Activated CD4-positive, alpha-beta T cell treated with anti-CD3 and anti-CD28 coated beads, Interleukin-2, amount 10 ng/mL, durations not matched to agents 24 days and 14 days (primary cell): ENCODE measurements at regions not wholly inside any gene's neighbourhood (a gene's known extent, or its start where the extent isn't known, plus 50 kb on each side); places are given as distances from the start of the nearest gene placed in this dataset.

Experiments
- DNase-seq: peaks from one replicate; pipeline ENCODE4 v3.0.0; 2022
- H3K27ac Mint-ChIP-seq: one replicate; pipeline ENCODE4 v1.8.0; 2022; ENCODE audit warnings: mild to moderate bottlenecking, mixed read lengths
- H3K27me3 Mint-ChIP-seq: one replicate; pipeline ENCODE4 v1.8.0; 2022; ENCODE audit warnings: mixed read lengths
- H3K36me3 Mint-ChIP-seq: one replicate; pipeline ENCODE4 v1.8.0; 2022; ENCODE audit warnings: low read depth, mild to moderate bottlenecking, mixed read lengths
- H3K4me1 Mint-ChIP-seq: one replicate; pipeline ENCODE4 v1.8.0; 2021; ENCODE audit warnings: mixed read lengths
- H3K4me3 Mint-ChIP-seq: one replicate; pipeline ENCODE4 v1.8.0; 2022; ENCODE audit warnings: mild to moderate bottlenecking, moderate library complexity, mixed read lengths
- H3K9me3 Mint-ChIP-seq: one replicate; pipeline ENCODE4 v1.8.0; 2021; ENCODE audit warnings: mixed read lengths
- intact Hi-C: fragments of 100-400 bp; cut with micrococcal nuclease; formaldehyde crosslinking; loops from one replicate; pipeline ENCODE4 v1.15.1; 2023

DNA sequence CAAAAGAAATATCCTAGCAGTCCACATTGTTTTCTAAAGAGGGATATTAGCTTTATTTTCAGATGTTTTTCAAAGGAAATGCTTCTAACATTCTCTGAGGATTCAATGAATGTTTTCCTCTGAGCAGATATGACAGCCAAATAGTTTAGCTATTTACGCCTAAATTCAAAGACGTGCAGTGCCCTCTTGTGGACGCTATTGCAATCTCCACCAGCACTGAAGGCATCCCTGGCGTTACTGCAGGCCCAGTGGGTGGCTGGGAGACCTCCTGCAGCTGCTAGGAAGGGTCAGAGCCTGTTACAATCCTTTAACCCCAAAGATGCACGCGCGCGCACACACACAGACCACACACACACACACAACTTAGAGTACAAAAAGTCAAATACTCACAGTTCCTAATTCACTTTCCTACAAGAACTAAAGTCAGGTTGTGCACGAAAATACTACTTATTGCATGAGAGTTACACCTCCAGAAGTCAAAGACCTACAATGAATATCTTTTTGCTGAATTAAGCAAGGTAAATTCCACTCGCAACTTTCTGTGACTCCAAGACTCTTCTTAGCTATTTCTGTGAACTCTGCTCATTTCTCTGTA lies 589.3 kb upstream of the TMEM132C start:
- Mint-ChIP-seq H3K36me3 (no peaks in the 10 kb centered on the region), H3K9me3 (no peaks in the 10 kb centered on the region), H3K4me1 (no peaks in the 10 kb centered on the region), H3K27me3 (no peaks in the 10 kb centered on the region), H3K27ac (no peak overlapping the region), H3K4me3 (no peak overlapping the region)
- intact Hi-C loops, result loop anchor here (2.0 kb wide), 1 partner anchor 397 kb away; no protein-coding TSS in a partner anchor
- DNase-seq, result peak; percentile 87

DNA sequence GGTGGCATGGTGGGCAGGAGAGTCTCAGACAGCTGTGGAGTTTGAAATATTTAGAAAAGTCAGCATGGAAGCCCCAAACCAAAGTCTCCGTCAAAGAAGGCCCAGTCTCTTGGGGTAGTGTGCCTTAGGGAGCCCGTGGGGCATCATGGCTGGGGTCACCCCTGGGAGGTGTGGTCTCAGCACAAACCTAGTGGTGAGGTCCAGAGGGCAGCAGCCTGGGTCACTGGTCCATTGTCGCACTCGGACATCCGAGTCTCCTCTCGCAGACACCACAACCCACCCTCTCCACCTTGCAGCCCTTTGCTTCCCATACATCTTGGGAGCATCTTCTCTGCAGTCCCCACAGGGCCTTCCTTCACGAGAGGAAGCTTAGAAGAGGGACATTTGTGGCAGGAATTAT lies 588.0 kb upstream of the TMEM132C start:
- intact Hi-C loops, result no loop called here
- no peaks in the 10 kb centered on the region for H3K27me3 Mint-ChIP-seq
- H3K4me1 Mint-ChIP-seq, result no peaks in the 10 kb centered on the region
- DNase-seq, result no peak
- no peaks in the 10 kb centered on the region for H3K36me3 Mint-ChIP-seq
- H3K4me3 Mint-ChIP-seq, result no peak overlapping the region
- no peaks in the 10 kb centered on the region for H3K9me3 Mint-ChIP-seq
- no peak overlapping the region for H3K27ac Mint-ChIP-seq

- Mint-ChIP-seq H3K4me1 (no peaks in the 10 kb centered on the region), H3K36me3 (no peaks in the 10 kb centered on the region), H3K27me3 (no peaks in the 10 kb centered on the region), H3K4me3 (no peak overlapping the region), H3K9me3 (no peaks in the 10 kb centered on the region), H3K27ac (no peak overlapping the region)
- DNase-seq, result no peak
- intact Hi-C loops, result loop anchor here (5.0 kb wide), 1 partner anchor 298 kb away; no protein-coding TSS in a partner anchor
Observed at GRCh38 chr12:127680516-127680915, 586.5 kb upstream of the TMEM132C start.

- no peak overlapping the region for H3K4me3 Mint-ChIP-seq
- H3K4me1 Mint-ChIP-seq, result no peaks in the 10 kb centered on the region
- intact Hi-C loops, result loop anchor here (5.0 kb wide), 1 partner anchor 299 kb away; no protein-coding TSS in a partner anchor
- H3K27me3 Mint-ChIP-seq, result no peaks in the 10 kb centered on the region
- H3K27ac Mint-ChIP-seq, result no peak overlapping the region
- no peaks in the 10 kb centered on the region for H3K36me3 Mint-ChIP-seq
- peak; percentile 8 for DNase-seq
- H3K9me3 Mint-ChIP-seq, result no peaks in the 10 kb centered on the region
Observed at GRCh38 chr12:127681151-127681754, 585.7 kb upstream of the TMEM132C start.

GRCh38 chr12:127685491-127685890 lies 581.5 kb upstream of the TMEM132C start:
- intact Hi-C loops, result no loop called here
- H3K9me3 Mint-ChIP-seq, result no peaks in the 10 kb centered on the region
- H3K36me3 Mint-ChIP-seq, result no peaks in the 10 kb centered on the region
- no peak overlapping the region for H3K27ac Mint-ChIP-seq
- H3K4me3 Mint-ChIP-seq, result no peak overlapping the region
- no peaks in the 10 kb centered on the region for H3K27me3 Mint-ChIP-seq
- no peaks in the 10 kb centered on the region for H3K4me1 Mint-ChIP-seq
- DNase-seq, result peak; percentile 14

DNA sequence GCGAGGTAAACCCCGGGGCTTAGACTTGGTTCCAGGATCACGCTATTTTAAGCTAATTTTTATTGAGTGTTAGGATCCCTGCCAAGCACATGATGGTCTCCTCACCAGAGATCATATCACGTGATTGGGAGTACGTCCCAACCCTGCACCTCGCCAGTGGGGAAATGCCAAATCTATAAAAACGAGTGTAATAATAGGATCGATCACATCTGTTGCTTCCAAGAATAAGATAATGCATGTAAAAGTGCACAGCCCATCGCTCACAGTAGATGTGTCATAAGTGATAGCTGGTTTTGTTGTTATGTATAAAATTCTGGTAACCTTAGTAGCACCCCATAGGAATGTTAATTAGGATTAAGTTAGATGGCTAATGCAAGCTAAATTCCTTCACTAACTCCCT lies 581.0 kb upstream of the TMEM132C start:
- intact Hi-C loops, result no loop called here
- Mint-ChIP-seq H3K27ac (no peak overlapping the region), H3K9me3 (no peaks in the 10 kb centered on the region), H3K4me3 (no peak overlapping the region), H3K36me3 (no peaks in the 10 kb centered on the region), H3K27me3 (no peaks in the 10 kb centered on the region), H3K4me1 (no peaks in the 10 kb centered on the region)
- peak; percentile 6 for DNase-seq

- no peak overlapping the region for H3K27ac Mint-ChIP-seq
- H3K9me3 Mint-ChIP-seq, result no peaks in the 10 kb centered on the region
- no peaks in the 10 kb centered on the region for H3K4me1 Mint-ChIP-seq
- H3K27me3 Mint-ChIP-seq, result no peaks in the 10 kb centered on the region
- intact Hi-C loops, result no loop called here
- H3K36me3 Mint-ChIP-seq, result no peaks in the 10 kb centered on the region
- no peak overlapping the region for H3K4me3 Mint-ChIP-seq
- no peak for DNase-seq
Observed at GRCh38 chr12:127687181-127687580, 579.8 kb upstream of the TMEM132C start.

DNA sequence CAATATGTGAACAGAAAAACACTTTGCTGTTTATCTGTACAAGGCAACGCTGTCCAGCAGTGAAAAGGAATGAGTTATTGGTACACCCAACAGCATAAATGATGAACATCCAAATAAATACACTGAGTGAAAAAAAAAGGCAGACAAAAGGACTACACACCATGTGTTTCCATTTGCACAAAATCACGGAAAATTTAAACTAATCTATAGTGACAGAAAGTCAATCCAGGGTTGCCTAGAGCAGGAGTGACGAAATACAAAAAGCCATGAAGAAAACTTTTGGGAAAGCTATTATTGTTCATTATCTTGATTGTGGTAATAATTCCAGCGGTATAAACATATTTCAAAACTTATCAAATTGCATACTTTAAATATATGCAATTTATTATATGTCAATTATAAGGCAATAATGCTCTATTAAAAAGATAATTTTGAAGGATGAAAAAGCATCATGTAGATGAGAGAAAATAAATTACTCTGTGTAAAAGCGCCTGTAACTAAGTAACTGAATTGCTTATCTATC lies 578.0 kb upstream of the TMEM132C start:
- Mint-ChIP-seq H3K27me3 (no peaks in the 10 kb centered on the region), H3K4me1 (no peaks in the 10 kb centered on the region), H3K27ac (no peak overlapping the region), H3K36me3 (no peaks in the 10 kb centered on the region), H3K9me3 (no peaks in the 10 kb centered on the region), H3K4me3 (no peak overlapping the region)
- intact Hi-C loops, result no loop called here
- DNase-seq, result no peak

DNA sequence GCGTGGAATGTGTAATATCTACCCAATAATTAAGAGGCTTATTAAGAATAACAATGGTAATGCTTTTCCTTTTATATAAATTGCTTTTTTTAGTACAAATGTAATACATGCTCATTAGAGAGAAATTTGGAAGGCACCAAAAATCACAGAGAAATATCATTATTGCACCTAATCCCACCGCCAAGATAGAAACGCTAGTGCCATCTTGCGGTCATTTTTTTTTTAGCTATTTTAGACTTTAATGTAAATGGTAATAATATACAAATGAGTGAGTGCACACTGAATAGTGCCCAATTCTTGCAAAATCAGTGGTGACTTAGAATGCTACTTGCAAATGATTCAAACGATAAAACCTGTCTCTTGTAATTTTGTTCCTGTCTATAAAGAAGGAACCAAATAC lies 576.8 kb upstream of the TMEM132C start:
- no peaks in the 10 kb centered on the region for H3K36me3 Mint-ChIP-seq
- no peaks in the 10 kb centered on the region for H3K4me1 Mint-ChIP-seq
- H3K27me3 Mint-ChIP-seq, result no peaks in the 10 kb centered on the region
- intact Hi-C loops, result no loop called here
- H3K9me3 Mint-ChIP-seq, result no peaks in the 10 kb centered on the region
- no peak overlapping the region for H3K4me3 Mint-ChIP-seq
- DNase-seq, result peak; percentile 5
- no peak overlapping the region for H3K27ac Mint-ChIP-seq

DNA sequence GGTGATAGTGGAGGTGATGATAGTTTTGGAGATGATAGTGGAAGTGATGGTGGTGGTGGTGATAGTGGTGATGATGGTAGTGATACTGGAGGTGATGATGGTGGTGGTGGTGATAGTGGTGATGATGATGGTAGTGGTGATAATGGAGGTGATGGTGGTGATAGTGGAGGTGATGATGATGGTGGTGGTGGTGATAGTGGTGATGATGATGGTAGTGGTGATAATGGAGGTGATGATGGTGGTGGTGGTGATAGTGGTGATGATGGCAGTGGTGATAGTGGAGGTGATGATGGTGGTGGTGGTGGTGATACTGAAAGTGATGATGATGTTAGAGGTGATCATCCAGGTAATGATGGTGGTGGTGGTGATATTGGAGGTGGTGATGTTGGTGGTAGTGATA lies 570.0 kb upstream of the TMEM132C start:
- no peak overlapping the region for H3K27ac Mint-ChIP-seq
- intact Hi-C loops, result no loop called here
- H3K27me3 Mint-ChIP-seq, result no peaks in the 10 kb centered on the region
- no peaks in the 10 kb centered on the region for H3K4me1 Mint-ChIP-seq
- H3K4me3 Mint-ChIP-seq, result no peak overlapping the region
- DNase-seq, result no peak
- H3K36me3 Mint-ChIP-seq, result no peaks in the 10 kb centered on the region
- no peaks in the 10 kb centered on the region for H3K9me3 Mint-ChIP-seq

- DNase-seq, result no peak
- intact Hi-C loops, result no loop called here
- no peaks in the 10 kb centered on the region for H3K4me1 Mint-ChIP-seq
- no peaks in the 10 kb centered on the region for H3K36me3 Mint-ChIP-seq
- H3K9me3 Mint-ChIP-seq, result no peaks in the 10 kb centered on the region
- H3K27ac Mint-ChIP-seq, result no peak overlapping the region
- no peak overlapping the region for H3K4me3 Mint-ChIP-seq
- H3K27me3 Mint-ChIP-seq, result no peaks in the 10 kb centered on the region
Observed at GRCh38 chr12:127703026-127703425, 563.9 kb upstream of the TMEM132C start.

DNA sequence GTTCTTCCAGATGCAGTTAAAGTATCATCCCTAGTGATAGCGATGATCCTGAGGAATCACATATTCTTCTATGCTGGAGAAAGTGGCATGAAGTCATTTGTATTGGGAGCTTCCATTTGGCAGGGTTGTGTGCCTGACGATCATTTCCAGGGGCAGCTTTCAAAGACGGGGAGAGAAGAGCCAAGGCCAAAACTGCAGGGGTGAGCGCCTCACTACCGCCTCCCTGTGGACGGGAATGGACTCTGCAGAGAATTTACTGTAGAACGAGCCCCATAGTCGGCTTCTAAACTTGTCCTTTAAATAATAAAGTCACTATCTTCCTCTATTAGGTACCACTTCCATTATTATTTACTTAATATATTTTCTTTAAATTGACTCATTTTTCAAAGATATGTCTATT lies 555.9 kb upstream of the TMEM132C start:
- no peaks in the 10 kb centered on the region for H3K27me3 Mint-ChIP-seq
- no peaks in the 10 kb centered on the region for H3K4me1 Mint-ChIP-seq
- no peak overlapping the region for H3K4me3 Mint-ChIP-seq
- H3K9me3 Mint-ChIP-seq, result no peaks in the 10 kb centered on the region
- H3K27ac Mint-ChIP-seq, result no peak overlapping the region
- no peak for DNase-seq
- intact Hi-C loops, result no loop called here
- H3K36me3 Mint-ChIP-seq, result no peaks in the 10 kb centered on the region

DNA sequence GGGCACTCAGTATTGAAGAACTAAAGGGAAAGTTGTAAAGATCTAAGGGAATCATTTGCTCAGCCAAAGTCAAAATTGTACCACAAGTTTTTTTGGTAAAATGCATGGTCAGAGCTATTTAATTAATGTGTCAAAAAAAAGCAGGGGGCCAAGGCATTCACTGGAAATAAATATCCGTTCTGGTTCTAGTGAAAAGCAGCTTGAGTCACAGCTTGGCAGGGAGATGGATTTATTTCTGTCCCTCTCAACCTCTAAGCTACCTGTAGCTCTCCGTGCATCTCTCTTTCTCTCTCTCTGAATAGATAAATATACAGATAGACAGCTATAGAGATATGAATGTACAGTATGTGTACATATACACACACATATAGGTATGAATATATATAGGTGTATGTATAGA lies 554.4 kb upstream of the TMEM132C start:
- DNase-seq, result no peak
- Mint-ChIP-seq H3K27me3 (no peaks in the 10 kb centered on the region), H3K27ac (no peak overlapping the region)

DNA sequence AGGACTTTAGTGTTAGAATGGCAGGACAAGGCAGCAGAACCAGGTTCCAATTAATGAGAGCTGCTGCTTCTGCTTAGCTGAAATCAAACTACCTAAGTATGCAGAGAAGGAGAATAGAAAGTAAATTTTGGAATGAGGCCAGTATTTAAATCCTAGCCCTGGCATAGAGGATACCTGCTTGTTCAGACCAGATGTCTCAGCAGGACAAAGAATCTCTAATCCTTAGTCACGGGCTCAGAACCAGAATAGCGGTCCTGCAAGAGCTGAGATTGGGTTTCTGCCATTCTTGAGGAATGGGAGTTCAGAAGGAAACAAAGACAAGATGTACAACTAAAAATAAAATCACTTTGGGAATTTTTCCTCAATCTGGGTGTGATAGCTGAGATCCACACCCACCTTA lies 550.8 kb upstream of the TMEM132C start:
- Mint-ChIP-seq H3K27me3 (no peaks in the 10 kb centered on the region), H3K4me3 (no peak overlapping the region), H3K27ac (no peak overlapping the region), H3K36me3 (no peaks in the 10 kb centered on the region), H3K4me1 (no peaks in the 10 kb centered on the region), H3K9me3 (no peaks in the 10 kb centered on the region)
- intact Hi-C loops, result no loop called here
- no peak for DNase-seq

More for the DNA sequence above, 554.4 kb upstream of the TMEM132C start:
- Mint-ChIP-seq H3K4me3 (no peak overlapping the region), H3K36me3 (no peaks in the 10 kb centered on the region), H3K9me3 (no peaks in the 10 kb centered on the region), H3K4me1 (no peaks in the 10 kb centered on the region)
- intact Hi-C loops, result no loop called here

GRCh38 chr12:127717278-127717677 lies 549.7 kb upstream of the TMEM132C start:
- Mint-ChIP-seq H3K9me3 (peaks cover 2% of the 10 kb centered on the region), H3K4me3 (no peak overlapping the region), H3K27me3 (no peaks in the 10 kb centered on the region), H3K36me3 (no peaks in the 10 kb centered on the region), H3K27ac (no peak overlapping the region), H3K4me1 (no peaks in the 10 kb centered on the region)
- DNase-seq, result no peak
- intact Hi-C loops, result no loop called here
